ENCODE measurements at regions not wholly inside any gene's neighbourhood (a gene's known extent, or its start where the extent isn't known, plus 50 kb on each side); places are given as distances from the start of the nearest gene placed in this dataset.

DNA sequence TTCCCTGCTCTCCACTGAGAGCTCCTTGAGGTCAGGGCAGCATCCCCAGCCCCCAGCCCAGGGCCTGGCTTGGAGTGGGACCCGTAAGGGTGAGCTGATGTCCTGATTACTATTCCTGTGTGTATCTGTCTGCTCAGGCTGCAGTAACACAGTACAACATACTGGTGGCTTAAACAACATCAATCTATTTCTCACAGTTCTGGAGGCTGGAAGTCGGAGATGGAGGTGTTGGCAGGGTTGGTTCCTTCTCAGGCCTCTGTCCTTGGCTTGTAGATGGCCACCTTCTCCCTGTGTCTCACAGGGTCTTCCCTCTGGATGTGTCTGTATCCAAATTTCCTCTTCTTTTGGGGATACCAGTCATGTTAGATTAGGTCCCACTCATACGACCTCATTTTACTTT lies 246.4 kb upstream of the POU3F1 start:
- no peak for DNase-seq (ENCODE audit: low spot score)
- H3K27ac ChIP-seq (ENCODE audit: poor library complexity, severe bottlenecking) = no peak overlapping the region
- TF ChIP-seq, protein P1, sequence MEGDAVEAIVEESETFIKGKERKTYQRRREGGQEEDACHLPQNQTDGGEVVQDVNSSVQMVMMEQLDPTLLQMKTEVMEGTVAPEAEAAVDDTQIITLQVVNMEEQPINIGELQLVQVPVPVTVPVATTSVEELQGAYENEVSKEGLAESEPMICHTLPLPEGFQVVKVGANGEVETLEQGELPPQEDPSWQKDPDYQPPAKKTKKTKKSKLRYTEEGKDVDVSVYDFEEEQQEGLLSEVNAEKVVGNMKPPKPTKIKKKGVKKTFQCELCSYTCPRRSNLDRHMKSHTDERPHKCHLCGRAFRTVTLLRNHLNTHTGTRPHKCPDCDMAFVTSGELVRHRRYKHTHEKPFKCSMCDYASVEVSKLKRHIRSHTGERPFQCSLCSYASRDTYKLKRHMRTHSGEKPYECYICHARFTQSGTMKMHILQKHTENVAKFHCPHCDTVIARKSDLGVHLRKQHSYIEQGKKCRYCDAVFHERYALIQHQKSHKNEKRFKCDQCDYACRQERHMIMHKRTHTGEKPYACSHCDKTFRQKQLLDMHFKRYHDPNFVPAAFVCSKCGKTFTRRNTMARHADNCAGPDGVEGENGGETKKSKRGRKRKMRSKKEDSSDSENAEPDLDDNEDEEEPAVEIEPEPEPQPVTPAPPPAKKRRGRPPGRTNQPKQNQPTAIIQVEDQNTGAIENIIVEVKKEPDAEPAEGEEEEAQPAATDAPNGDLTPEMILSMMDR (IDR thresholded peaks at IDR 0.05; ENCODE audit: poor library complexity, severe bottlenecking) = no peak
- H3K9me3 ChIP-seq (ENCODE audit: severe bottlenecking) = no peaks in the 10 kb centered on the region
- H3K36me3 ChIP-seq (ENCODE audit: low read depth) = no peaks in the 10 kb centered on the region
- H3K27me3 ChIP-seq (ENCODE audit: insufficient read depth, poor library complexity, severe bottlenecking) = peaks cover 28% of the 10 kb centered on the region
- no peak overlapping the region for H3K4me3 ChIP-seq (ENCODE audit: severe bottlenecking)
- H3K4me1 ChIP-seq (ENCODE audit: insufficient read depth, poor library complexity, severe bottlenecking) = no peaks in the 10 kb centered on the region
- ATAC-seq (ENCODE audit: low read depth) = no peak

DNA sequence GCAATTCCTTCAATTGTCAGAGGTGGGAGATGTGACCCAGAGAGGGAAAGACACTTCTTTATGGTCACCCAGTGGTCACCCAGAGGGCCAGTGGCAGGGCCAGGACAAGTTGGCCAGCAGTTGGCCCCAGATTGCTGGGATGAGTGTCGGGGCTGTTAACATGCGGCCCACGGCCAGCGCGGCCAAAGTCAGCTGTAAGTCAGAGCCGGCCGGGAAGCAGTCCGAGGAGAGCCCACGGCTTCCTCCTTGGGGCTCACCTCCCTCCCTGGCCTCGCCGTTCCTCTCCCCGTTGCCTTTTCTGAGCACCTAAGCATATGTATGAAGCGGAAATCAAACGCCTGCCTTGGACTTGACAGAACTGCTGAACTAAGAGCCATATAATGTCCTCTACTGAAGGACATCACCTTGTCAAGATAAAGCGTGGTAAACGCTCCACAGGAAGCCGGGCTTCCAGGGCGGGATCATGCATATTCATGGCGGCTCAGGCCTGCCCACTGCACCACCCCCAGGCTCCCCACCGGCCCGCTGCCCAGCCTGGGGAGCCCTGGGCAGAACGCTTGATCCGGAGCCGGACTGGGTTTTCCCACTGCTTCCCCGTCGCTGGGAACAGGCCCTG lies 245.4 kb upstream of the POU3F1 start:
- no peaks in the 10 kb centered on the region for H3K9me3 ChIP-seq (ENCODE audit: severe bottlenecking)
- no peak overlapping the region for H3K27ac ChIP-seq (ENCODE audit: poor library complexity, severe bottlenecking)

DNA sequence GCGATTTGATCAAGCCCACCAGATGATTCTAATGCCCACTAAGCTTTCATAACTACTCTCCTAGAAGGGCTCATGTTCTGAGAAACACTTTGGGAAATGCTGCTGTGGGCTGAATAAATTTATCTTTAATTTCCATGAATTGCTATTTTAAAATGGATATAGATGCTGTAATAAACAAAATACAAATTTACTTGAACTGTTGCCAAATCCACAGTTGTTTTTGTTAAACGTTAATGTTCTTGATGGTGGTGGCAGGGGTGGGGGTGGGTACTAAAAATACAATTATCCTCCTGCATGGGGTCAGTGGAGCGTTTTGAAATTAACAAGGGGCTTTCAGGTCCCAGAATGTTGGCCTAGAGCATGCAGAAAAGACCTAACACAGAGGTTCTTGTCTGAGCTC lies 244.7 kb upstream of the POU3F1 start:
- TF ChIP-seq, protein P1 (IDR thresholded peaks at IDR 0.05; ENCODE audit: poor library complexity, severe bottlenecking) = no peak
- Histone ChIP-seq H3K27ac (ENCODE audit: poor library complexity, severe bottlenecking) (no peak overlapping the region), H3K4me3 (ENCODE audit: severe bottlenecking) (no peak overlapping the region), H3K9me3 (ENCODE audit: severe bottlenecking) (no peaks in the 10 kb centered on the region), H3K4me1 (ENCODE audit: insufficient read depth, poor library complexity, severe bottlenecking) (no peaks in the 10 kb centered on the region), H3K36me3 (ENCODE audit: low read depth) (no peaks in the 10 kb centered on the region), H3K27me3 (ENCODE audit: insufficient read depth, poor library complexity, severe bottlenecking) (peaks cover 28% of the 10 kb centered on the region)
- no peak for ATAC-seq (ENCODE audit: low read depth)
- DNase-seq (ENCODE audit: low spot score) = no peak

More for the DNA sequence above, 245.4 kb upstream of the POU3F1 start:
- Histone ChIP-seq H3K36me3 (ENCODE audit: low read depth) (no peaks in the 10 kb centered on the region), H3K4me1 (ENCODE audit: insufficient read depth, poor library complexity, severe bottlenecking) (no peaks in the 10 kb centered on the region), H3K27me3 (ENCODE audit: insufficient read depth, poor library complexity, severe bottlenecking) (peaks cover 28% of the 10 kb centered on the region), H3K4me3 (ENCODE audit: severe bottlenecking) (no peak overlapping the region)
- TF ChIP-seq, protein P1 (IDR thresholded peaks at IDR 0.05; ENCODE audit: poor library complexity, severe bottlenecking) = no peak
- DNase-seq (ENCODE audit: low spot score) (no peak), ATAC-seq (ENCODE audit: low read depth) (no peak)

DNA sequence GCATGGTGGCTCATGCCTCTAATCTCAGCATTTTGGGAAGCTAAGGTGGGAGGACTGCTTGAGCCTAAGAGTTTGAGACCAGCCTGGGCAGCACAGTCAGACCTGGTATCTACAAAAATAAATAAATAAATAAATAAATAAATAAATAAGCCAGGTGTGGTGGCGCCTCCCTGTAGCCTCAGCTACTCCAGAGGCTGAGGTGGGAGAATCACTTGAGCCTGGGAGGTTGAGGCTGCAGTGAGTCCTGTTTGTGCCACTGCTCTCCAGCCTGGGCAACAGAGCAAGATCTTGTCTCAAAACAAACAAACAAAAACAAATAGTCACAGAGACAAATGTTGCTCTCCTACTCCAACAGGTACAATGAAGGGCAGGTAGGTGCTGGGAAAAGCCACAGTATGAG lies 242.4 kb upstream of the POU3F1 start:
- Histone ChIP-seq H3K27ac (ENCODE audit: poor library complexity, severe bottlenecking) (no peak overlapping the region), H3K4me1 (ENCODE audit: insufficient read depth, poor library complexity, severe bottlenecking) (no peaks in the 10 kb centered on the region), H3K4me3 (ENCODE audit: severe bottlenecking) (no peak overlapping the region), H3K9me3 (ENCODE audit: severe bottlenecking) (no peaks in the 10 kb centered on the region), H3K36me3 (ENCODE audit: low read depth) (no peaks in the 10 kb centered on the region), H3K27me3 (ENCODE audit: insufficient read depth, poor library complexity, severe bottlenecking) (peaks cover 21% of the 10 kb centered on the region)
- TF ChIP-seq, protein P1 (IDR thresholded peaks at IDR 0.05; ENCODE audit: poor library complexity, severe bottlenecking) = no peak
- ATAC-seq (ENCODE audit: low read depth) (no peak), DNase-seq (ENCODE audit: low spot score) (no peak)

DNA sequence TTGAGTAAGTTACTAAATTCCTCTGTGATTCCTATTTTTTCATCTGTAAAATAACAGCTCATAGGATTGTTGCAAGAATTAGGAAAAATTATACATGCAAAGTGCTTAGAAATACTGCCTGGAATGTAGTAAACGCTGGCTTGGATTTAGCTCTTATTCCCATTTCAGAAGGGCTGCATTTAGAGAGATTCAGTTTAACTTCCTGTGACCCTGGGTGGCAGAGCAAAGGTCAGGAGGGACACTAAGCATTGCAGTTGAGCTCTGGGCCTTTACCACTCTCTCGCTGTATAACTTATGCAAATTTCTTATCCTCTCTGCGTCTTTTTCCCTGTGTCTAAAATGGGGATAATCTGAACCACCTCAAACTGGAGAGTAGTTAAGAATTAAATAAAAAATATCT lies 241.0 kb upstream of the POU3F1 start:
- Histone ChIP-seq H3K27me3 (ENCODE audit: insufficient read depth, poor library complexity, severe bottlenecking) (peaks cover 10% of the 10 kb centered on the region), H3K9me3 (ENCODE audit: severe bottlenecking) (no peaks in the 10 kb centered on the region)
- no peak for DNase-seq (ENCODE audit: low spot score)

More for the DNA sequence above, 241.0 kb upstream of the POU3F1 start:
- H3K4me3 ChIP-seq (ENCODE audit: severe bottlenecking) = no peak overlapping the region
- H3K4me1 ChIP-seq (ENCODE audit: insufficient read depth, poor library complexity, severe bottlenecking) = no peaks in the 10 kb centered on the region
- TF ChIP-seq, protein P1 (IDR thresholded peaks at IDR 0.05; ENCODE audit: poor library complexity, severe bottlenecking) = no peak
- no peak overlapping the region for H3K27ac ChIP-seq (ENCODE audit: poor library complexity, severe bottlenecking)
- H3K36me3 ChIP-seq (ENCODE audit: low read depth) = no peaks in the 10 kb centered on the region
- ATAC-seq (ENCODE audit: low read depth) = no peak

All from RWPE2 (cell line).